GM18508 (cell line): ENCODE measurements at regions not wholly inside any gene's neighbourhood (a gene's known extent, or its start where the extent isn't known, plus 50 kb on each side); places are given as distances from the start of the nearest gene placed in this dataset.
"Not testable (repeated sequence)": the region's sequence is repeated elsewhere in the genome, so short reads cannot be mapped to it uniquely, and the experiment has no call there.

Source experiments
- ATAC-seq: cut with Tn5 transposase; IDR thresholded peaks from one replicate; pipeline ENCODE4 v1.9.1; 2021; ENCODE audit warnings: moderate number of reproducible peaks; ENCODE audit not compliant: insufficient read depth, unreplicated experiment

GRCh38 chr17:72175787-72176515 lies 55.1 kb downstream of the SOX9 start:
- ATAC-seq, result no peak

- no peak for ATAC-seq
These were observed 55.7 kb downstream of the SOX9 start for GRCh38 chr17:72176516-72176851.

- no peak for ATAC-seq
These were observed 56.3 kb downstream of the SOX9 start for GRCh38 chr17:72176951-72177660.

DNA sequence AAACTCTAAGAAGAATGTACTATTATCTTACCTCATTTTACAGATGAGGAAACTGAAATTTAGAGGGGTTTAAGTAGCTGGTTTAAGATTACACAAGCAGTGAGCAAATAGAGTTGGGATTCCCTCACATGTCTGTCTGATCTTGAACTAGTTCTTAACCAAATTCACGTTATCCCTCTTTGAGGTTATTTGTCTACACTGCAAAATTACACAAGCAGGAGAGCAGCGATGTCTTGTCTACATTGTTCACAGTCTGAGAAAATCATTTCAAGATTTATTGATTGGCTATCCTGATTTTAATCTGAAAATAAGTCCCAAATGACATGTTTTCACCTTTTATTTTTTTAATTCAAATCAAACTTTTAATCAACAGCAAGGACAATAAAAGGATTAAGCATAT lies 56.9 kb downstream of the SOX9 start:
- ATAC-seq, result no peak

DNA sequence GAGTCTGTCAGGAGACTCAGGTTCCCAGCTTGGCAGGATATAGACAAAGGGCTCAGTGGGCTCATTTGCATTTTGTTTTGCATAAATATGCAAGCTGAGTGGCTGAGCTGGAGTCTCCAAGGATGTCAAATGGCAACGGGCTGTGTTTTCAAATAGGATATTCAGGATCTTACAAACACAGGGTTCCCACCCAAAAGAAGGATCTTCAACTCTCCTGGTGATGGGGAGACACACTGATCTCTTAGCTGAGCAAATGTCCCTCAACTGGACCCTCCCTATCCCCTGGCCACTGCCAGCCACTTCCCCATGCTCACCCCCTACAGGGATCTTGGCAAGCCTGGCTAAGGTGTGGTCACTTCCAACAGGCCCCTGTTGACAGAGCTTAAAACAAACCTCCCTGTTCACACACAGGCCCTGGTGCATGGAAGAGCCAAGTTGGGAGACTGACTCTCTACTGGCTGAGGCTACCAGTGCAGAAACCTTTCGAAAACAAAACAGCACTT lies 61.6 kb downstream of the SOX9 start:
- ATAC-seq, result no peak

DNA sequence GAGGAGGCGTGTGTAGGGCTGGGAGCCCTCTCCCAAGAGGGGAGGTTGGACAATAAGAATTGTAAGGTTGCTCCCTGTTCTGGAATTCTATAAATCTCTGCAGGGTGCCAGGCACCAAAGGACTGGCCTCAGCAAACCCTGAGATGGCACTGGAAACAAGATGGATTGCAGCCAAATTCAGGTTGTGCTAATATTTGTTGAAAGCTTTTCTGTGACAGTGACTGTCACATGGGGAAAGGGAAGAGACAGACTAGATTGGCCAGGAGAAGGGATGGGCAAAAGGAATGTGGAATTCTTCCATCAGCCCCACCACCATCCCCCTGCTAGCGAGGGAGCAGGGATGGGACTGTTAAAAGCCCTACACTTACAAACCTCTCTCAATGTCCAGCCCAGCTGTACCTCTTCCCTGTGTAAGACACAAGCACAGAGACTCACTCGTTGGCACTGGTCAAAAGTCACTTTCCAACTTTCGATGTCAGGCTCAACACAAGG lies 62.4 kb downstream of the SOX9 start:
- no peak for ATAC-seq

- no peak for ATAC-seq
These were observed 64.0 kb downstream of the SOX9 start for GRCh38 chr17:72184805-72185204.

GRCh38 chr17:72185564-72185963 lies 64.7 kb downstream of the SOX9 start:
- ATAC-seq, result no peak

DNA sequence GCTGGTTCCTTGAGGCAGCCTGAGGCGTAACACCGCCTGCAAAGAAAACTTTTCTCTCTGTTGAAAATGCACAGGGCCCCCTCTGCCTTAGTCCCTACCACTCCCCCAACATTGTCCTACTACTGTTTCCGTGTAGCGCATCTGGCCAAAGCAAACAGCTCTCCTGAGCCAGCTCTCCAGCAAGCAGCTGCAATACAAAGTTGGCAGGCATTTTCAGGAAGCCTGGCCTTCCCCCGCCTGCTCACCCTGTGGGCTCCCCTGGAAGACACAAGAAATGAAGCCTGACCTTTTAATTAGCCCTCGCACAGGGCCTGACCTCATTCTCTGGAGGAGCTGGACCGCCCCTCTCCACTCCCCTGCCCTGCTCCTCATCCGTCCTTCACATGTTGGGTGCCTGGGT lies 66.7 kb downstream of the SOX9 start:
- no peak for ATAC-seq

GRCh38 chr17:72188801-72189200 lies 68.0 kb downstream of the SOX9 start:
- ATAC-seq, result no peak

- no peak for ATAC-seq
These were observed 69.2 kb downstream of the SOX9 start for GRCh38 chr17:72189768-72190593.

GRCh38 chr17:72191356-72191755 lies 70.5 kb downstream of the SOX9 start:
- no peak for ATAC-seq

- no peak for ATAC-seq
These were observed 71.3 kb downstream of the SOX9 start for GRCh38 chr17:72191921-72192799.

DNA sequence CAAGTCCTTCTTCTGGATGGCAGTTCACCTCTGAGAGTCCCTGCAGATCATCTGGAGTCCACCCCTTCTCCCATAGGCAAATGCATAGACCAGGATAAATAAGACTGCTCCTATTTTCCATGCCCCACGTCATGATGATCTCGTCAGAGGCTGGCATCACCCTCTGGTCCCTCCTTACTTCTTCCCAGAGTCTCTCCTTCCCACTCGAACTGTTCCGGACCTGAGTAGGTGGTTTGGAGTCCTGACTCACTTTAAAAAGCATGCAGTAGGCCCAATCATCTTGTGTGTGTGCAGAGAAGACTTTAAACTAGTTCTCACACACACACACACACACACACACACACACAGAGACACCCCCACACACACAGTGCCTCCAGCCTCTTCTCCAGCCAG lies 72.0 kb downstream of the SOX9 start:
- no peak for ATAC-seq

GRCh38 chr17:72193391-72194106 lies 72.7 kb downstream of the SOX9 start:
- no peak for ATAC-seq

- not testable (repeated sequence) for ATAC-seq
These were observed 73.3 kb downstream of the SOX9 start for GRCh38 chr17:72194107-72194440.

GRCh38 chr17:72199256-72199655 lies 78.4 kb downstream of the SOX9 start:
- ATAC-seq, result no peak

GRCh38 chr17:72204742-72205141 lies 83.9 kb downstream of the SOX9 start:
- ATAC-seq, result no peak

DNA sequence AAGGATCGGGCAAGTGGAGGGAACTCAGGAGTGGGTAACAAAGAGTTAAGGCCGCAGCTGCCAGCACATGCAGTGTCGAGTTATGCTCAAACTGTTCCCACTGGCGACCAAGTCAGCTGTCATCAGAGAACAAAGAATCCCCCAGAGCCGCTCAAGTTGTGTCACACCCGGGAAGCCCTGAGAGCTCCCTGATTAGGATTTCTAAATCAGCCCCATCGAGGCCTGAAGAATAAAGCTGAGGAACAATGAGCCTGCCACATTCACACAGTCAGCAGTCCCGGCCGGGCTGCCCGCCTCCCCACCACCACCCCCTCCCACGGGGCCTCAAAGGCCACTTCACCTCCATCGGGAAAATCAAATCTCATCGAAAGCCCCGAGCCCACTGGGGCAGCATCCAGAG lies 84.5 kb downstream of the SOX9 start:
- no peak for ATAC-seq
